ENCODE measurements at regions not wholly inside any gene's neighbourhood (a gene's known extent, or its start where the extent isn't known, plus 50 kb on each side); places are given as distances from the start of the nearest gene placed in this dataset.

DNA sequence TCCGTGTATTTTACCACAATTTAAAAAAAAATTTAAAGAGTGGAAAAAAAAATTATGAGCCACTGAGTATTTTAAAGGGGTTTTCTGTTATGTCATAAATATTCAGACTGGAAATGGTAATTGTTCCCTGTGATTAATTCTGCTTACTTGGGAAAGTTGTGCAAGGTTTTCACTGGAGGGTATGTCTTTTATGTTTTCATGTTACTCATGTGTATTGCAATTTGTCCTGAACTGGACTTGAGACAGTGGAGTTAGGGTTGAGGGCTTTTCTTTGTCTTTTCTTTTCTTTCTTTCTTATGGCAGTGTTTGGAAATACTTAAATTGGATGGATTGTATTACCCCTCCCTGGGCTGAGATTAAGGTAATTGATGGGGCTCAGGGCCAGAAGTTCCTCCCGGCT, 257.7 kb downstream of the BAMBI start:
- no peak for DNase-seq

DNA sequence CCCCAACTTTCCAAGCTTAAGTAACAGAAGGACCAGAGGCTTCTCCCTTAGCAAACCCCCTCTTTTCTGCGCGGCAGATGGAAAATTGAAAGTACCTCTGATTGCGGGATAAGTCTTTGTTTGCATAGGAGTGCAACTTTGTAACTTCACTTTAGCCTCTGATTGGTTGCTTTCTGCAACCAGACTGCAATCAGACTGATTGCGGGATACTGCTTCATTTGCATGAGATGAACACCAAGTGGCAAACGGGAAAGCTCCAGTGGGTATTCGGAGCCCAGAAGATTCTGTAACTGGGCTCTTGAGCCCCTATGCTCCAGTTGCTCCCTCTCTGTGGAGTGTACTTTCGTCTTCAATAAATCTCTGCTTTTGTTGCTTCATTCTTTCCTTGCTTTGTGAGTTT, 260.6 kb downstream of the BAMBI start:
- DNase-seq = no peak

DNA sequence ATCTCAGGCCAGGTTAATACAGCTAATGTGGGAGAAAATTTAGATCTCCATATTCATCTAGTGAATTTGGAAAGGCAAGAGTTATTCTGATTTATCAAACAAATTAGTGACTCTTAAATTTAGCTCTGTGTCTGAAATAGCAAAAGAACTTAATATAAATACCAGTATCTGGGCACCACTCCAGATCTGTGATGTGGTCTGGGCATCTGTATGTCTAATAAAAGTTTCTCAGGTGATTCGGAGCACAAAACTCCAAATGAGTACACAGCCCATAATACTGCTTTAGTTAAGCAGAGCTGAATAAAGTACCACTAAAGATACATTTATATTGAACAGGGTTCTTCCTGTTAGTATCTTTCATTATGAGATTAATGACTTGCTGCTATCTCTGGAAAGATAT, 261.4 kb downstream of the BAMBI start:
- DNase-seq = no peak

DNA sequence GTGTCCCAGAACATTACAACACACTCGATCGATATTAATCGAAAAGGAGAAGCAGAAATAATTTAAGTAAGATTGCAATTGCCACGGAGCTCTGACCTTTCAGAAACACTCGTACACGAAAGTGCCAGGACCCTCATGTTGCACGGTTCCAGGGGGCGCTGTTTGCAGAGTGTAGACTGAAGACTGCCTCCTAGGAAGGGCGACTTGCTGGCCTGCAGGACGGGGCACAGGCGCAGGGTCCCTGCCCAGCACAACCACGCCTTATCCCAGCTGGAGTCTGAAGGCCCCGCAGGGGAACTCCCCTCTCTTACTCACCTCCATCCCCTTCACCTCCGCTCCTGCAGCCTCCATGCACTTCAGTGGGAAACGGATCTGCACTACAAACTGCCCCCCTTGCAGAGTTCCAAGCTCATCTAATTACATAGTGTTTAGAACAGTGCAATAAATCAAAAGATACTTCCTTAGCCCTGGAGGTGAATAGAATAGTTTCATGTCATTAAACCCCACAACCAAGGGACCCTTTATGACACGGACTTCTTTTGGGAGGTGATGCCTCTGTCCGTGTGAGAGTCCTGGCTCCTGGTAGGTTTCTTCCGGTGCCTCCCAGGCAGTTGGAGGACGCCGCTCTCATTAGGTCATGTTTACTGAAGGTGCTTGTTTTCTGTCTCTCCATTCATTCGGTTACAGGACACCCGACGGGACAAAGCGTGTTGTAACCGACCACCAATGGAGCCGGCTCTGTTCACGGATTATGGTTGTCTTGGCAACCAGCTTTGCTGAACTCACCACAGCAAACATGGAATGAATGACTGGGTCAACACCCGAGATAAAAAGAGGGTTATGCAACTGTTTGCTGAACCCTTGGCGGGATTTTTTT, 262.2 kb downstream of the BAMBI start:
- peak; percentile 3 for DNase-seq

DNA sequence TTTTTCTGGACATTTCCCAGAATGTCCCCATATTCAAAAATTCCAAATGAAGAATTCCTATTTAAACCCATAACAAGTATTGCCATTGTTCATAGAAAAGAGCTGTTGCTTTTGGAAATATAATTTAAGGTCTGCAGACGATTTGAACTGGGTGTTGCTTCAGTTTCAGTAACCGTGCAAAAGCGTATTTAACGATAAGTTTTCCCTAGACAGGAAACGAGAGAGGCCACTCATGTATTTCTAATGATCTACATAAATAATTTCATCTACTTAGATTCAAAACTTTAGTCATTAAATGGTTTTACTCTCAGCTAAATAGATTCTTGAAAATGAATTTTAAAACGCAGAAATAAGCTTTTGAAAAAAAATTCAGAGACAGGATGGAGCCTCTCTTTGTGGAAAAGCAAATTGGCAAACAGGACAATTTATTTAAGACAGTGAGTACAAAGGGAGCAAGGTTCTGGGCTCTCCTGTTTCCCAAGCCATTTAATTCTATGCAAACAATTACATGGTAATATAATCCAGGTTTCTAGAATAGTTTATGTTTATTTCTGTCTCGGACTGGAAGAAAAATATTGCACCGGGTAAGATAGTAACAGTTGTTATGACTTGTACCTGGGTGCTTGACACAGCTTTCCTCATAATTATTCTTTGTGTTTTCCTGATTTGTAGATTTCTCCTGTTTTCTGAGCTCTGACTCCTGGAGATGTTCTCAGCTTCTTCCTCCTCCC, 263.0 kb downstream of the BAMBI start:
- no peak for DNase-seq

DNA sequence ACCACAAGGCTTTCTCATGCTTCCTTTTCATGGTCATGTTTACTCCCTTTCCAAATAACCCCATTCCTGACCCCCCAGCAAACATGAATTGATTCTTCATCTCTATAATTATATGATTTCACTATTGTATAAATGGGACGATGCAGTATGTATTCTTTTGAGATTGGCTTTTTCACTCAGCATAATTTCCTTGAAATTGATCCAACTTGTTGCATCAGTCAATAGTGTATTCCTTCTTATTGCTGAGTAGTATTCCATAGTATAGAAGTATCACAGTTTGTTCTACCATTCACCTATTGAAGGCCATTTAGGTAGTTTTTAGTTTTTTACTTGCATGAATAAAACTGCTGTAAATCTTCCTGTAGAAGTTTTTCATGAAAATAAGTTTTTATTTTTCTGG, 264.7 kb downstream of the BAMBI start:
- no peak for DNase-seq

DNA sequence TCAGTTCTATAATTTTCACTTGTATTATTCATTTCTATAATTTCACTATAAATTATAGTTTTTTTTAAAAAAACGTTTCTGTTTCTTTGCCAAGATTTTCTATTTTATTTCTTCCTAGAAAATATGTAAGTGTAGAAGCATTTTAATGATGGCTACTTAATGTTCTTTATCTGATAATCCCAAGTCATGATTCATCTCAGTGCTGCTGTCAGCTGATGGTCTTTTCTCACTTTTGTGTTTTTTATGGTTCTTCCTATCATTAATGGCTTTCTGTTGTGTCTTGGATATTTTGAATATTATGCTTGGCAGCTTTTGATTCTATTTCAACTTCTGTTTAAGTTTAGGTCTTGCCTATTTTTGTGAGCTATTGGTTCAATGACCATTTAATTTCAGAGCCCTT, 268.6 kb downstream of the BAMBI start:
- no peak for DNase-seq

DNA sequence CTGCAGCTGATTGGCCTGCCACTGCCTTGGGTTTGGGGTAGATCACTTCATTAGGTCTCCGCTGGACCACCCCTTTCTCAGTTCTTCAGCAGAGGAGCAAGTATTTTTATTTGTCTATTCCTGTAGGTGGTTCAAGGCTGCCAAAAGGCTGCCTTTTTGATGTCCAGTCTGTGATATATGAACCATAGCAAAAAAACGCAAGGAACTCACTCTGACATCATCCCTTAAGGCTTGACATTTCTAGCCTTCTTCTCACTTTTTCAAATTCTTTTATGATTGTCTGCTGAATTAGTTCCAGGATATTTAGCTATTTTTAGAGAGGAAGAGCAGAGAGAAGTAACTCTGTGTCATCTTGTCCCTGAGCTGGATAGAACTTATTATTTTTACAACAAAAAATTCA, 269.2 kb downstream of the BAMBI start:
- no peak for DNase-seq

DNA sequence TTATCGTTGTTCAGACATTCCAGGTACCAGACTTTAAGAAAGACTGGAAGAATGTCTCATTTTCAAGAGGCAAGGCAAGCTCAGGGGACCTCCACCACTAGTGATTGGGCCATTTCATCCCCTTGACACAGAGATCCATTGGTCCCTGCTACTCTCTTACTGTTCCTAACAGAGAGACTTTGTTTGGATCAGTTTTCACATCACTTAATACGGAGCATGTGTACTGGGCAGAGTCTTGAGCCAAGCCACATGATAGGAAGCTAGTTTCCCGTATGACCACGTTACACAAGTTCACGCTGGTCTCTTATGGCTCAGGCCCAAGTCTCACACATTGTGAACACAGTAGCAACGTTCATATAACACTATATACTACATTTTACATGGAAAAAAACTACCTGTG, 269.9 kb downstream of the BAMBI start:
- DNase-seq = no peak

DNA sequence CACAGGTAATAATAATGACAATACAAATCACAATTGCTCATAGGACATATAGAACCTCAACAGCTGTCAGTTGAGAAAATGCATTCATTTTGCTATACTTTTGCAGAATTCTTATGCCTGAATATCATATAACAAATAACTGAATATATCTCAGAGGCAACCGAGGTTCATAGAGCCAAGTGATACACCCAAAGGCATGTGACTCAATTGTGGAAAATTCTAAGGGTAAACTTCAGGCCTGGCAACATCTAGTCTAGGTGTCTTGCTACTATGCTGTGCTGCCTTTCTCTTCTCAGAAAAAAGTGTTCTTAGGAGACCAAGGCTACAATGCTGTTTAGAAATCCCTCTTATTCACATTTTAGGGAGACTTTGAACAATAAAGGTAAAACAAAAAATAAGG, 270.7 kb downstream of the BAMBI start:
- DNase-seq = no peak

DNA sequence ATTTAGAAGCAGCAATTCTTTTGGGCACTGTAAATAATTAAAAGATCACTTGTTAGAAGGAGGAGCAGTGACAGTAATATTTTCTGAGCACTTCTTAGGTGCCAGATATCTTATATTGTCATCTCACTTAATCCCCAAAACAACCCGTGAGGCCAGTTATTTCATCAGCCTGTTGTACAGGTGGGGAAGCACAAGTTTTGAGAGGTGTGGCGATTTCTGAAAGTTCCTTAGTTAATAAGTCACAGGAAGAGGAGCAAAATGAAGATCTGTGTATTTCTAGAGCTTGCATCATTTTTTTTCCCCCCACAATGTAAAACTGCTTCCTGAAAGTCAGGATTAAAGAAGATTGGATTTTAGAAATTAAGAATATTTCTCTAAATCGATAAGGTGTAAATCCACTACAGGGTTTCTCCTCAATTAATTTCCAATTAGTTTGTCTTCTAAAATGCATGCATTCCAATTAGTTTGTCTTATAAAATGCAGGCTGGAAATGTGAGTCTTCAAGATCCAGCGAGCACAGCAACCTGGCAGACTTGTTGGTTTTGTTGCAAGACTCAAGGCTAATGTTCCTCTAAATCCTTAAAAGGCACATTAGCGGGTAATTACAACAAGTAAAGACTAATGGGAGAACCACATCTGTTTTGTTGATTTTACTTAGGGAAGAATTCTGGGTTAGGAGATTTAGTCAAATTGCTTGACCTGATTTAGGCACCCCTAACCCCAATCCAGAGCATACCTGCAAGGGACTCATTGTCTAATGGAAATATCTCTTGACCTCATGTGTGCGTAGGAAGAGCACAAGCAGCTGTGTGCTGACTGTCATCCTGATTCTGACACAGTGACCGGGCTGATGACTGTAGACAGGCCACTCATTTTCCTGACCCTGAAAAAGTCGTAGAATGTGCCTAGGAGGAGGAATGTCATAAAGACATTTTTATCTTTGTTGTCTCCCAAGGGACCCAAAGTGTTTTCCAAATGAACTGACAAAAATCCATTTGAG, 272.0 kb downstream of the BAMBI start:
- DNase-seq = no peak

DNA sequence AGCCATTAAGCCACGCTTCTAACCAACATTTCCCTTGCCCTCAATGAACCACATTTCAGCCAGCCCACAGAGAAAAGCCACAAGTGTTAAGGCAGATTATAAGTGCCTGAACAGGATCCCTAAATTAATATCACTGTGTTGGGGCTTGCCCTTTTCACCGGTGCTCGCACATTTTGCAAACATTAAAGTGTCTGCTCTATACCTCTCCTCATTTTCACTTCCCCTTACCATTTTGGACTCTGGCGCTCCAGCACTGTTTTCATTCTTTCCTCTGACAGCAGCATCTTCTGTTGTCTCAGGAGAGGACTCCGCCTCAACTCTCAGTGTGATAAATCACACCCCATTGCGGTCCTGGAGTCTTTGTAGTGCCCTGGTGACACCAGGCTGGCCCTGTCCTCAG, 274.2 kb downstream of the BAMBI start:
- DNase-seq = no peak

DNA sequence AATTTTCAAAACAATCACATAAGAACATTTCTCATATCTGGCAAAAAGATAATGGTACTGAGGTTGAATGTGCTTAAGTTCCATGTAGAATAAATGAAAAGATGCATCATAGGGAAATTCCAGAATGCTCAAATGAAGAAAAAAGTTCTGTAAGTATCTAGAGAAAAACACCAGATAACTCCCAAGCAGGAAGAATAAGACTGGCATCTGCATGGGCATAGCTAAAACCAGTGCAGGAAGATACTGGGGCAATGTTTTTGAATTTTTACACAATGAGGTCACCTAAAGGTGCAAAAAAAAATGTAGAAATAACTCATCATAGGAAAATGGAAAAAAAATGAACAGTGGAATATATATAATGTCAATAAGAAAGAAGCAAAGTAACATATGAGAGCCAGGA, 275.2 kb downstream of the BAMBI start:
- DNase-seq = no peak

DNA sequence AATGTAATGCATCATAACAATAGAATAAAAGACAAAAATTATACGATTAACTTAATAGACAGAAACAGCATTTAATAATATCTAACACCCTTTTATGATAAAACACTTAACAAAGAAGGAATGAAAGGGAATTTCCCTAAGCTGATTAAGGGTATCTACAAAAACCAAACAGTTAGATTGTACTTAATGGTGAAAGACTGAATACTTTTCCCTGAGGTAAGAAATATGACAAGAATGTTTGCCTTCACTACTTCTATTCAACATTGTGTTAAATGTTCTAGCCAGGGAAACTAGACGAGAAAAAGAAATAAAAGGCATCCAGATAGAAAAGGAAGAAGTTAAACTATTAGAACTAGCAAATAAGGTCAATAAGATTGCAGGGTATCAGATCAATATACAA, 276.9 kb downstream of the BAMBI start:
- no peak for DNase-seq

DNA sequence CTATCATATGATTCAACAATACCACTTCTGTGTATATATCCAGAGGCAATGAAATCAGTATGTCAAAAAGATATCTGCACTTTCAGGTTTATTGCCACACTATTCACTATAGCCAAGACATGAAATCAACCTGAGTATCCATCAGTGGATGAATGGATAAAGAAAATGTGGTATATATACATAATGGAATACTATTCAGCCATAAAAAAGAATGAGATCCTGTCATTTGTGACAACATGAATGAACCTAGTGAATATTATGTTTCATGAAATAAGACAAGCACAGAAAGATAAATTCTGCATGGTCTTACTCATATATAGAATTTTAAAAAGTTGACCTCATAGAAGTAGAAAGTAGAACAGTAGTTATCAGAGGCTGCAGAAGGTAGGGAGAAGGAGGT, 281.1 kb downstream of the BAMBI start:
- DNase-seq = no peak

DNA sequence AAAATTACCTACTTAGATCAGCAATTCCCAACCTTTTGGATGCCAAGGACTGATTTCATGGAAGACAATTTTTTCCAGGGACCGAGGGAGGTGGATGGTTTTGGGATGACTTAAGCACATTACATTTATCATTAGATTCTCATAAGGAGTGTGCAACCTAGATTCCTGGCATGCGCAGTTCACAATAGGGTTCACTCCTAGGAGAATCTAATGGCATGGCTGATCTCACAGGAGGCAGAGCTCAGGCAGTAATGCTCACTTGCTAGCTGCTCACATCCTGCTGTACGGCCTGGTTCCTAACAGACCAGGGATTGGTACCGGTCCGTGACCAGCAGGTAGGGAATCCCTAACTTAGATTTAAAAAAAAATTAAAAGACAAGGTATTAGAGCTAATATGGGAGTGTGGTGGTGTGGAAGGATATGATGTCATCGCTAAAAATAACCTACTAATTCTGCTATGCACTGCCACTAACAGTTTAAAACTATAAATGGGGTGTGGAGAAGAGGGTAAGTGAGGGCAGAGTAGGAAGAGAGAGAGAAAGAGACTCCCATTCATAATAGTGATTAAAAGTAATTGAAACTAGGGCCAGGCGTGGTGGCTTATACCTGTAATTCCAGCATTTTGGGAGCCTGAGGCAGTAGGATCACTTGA, 282.7 kb downstream of the BAMBI start:
- no peak for DNase-seq

DNA sequence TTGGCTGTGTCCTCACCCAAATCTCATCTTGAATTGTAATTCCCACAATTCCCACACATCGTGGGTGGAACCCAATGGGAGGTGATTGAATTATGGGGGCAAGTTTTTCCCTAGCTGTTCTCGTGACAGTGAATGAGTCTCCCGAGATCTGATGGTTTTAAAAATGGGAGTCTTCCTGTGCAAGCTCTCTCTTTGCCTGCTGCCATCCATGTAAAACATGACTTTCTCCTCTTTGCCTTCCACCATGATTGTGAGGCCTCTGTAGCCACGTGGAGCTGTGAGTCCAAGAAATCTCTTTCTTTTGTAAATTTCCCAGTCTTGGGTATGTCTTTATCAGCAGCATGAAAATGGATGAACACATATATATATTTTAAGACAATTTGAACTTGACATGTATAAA, 285.4 kb downstream of the BAMBI start:
- no peak for DNase-seq

DNA sequence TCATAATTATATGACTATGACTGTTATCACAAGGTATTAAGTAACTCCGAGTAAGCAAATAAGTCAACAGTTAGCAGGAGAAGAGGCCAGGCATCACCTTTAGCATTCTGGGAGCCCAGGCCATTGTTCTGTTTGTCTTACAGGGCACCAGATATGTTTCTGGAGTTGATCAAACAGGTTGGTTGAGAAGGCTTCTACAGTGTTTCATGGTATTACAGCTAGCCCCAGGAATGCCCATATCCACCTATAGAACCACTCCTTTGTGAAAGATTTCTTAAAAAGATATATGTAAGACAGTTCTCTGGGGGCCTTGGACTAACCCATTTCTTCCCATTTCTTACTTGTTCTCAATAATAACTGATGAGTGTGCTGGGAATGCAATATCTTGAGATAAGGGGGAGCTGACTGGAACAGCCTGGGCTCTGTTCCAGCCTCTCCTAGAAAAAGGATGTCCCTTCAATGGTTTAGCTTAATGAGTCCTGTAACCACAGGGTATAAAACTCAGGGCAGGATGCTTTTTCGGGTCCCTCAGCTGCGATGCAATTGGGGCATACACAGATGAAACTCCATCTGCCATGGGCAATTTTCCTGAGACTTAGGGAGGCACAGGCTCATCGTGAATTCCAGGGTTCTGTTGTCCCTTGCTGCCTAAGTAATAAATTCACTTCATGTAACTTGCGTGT, 286.4 kb downstream of the BAMBI start:
- no peak for DNase-seq

DNA sequence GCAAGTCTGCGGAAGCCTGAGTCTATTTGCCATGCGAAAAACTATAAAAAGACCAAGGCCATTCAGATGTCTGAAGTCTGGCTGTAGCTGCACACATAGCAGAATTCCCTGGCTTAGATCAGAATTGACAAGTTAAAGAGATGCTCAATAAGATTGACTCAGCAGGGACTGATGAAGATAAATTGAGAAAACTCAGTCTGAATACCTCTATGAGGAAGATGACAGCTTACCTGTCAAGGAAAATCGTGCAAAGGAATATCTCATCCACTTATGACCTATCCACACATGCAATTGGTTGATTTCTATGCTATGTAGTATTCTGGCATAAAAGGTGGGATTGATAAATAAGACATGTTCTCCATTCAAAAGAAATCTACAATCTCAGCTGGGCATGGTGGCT, 288.6 kb downstream of the BAMBI start:
- no peak for DNase-seq

DNA sequence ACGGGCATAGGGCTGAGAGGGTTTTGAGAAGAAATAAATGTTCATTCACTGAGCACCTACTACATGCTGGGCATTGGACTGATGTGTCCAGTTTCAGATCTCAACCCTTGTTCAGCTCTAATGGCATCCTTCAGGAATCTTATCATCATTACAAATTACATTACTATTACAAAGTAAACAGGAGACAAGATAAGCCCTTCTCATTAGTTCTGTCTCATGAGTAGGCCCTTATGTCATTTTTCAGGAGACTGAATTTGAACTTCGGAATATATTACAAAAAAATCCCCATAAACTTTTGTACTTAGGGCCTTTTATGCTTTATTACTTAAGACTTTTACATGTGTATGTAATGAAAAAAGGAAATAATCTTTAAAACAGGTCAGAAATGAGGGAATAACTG, 289.7 kb downstream of the BAMBI start:
- no peak for DNase-seq

DNA sequence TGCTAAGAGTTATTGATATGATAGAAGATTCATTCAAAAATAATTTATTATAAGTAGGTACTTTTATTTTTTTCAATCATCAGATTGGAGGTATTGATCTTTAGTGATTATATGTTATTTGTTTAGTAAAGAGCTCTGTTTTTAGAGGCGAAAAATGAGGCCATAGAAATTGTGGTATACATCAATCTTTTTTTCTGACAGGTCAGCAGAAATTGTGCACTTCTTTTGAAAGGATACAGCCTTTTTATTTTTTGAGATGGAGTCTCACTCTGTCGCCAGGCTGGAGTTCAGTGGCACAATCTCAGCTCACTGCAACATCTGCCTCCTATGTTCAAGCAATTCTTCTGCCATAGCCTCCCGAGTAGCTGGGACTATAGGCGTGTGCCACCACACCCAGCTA, 292.1 kb downstream of the BAMBI start:
- DNase-seq = no peak

DNA sequence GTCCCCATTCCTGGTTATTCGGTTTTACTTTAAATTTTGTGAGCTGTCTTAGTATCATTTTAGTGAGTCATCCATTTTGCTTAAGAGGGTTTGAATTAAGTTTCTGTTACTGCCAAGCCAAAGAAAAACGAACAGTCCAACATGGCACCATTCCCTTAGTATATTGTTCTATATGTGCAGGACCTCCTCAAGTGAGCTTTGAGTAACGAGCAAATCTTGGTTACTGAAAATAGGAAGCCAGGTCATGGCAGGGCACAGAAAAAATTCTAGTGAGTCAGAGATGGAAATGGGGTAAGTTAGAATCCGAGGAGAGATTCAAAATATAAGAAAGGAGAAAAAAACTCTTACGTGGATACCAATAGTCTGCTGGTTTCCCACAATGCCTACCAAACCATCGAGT, 292.9 kb downstream of the BAMBI start:
- no peak for DNase-seq
